ENCODE measurements at regions not wholly inside any gene's neighbourhood (a gene's known extent, or its start where the extent isn't known, plus 50 kb on each side); places are given as distances from the start of the nearest gene placed in this dataset.
A peak's percentile ranks its signal among the peaks of the same experiment; 100 is the strongest.

- TF ChIP-seq, protein P1, sequence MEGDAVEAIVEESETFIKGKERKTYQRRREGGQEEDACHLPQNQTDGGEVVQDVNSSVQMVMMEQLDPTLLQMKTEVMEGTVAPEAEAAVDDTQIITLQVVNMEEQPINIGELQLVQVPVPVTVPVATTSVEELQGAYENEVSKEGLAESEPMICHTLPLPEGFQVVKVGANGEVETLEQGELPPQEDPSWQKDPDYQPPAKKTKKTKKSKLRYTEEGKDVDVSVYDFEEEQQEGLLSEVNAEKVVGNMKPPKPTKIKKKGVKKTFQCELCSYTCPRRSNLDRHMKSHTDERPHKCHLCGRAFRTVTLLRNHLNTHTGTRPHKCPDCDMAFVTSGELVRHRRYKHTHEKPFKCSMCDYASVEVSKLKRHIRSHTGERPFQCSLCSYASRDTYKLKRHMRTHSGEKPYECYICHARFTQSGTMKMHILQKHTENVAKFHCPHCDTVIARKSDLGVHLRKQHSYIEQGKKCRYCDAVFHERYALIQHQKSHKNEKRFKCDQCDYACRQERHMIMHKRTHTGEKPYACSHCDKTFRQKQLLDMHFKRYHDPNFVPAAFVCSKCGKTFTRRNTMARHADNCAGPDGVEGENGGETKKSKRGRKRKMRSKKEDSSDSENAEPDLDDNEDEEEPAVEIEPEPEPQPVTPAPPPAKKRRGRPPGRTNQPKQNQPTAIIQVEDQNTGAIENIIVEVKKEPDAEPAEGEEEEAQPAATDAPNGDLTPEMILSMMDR (IDR thresholded peaks at IDR 0.05; ENCODE audit: low read depth, low read length) = no peak
- no peak for TF ChIP-seq EZH2phosphoT487 (IDR thresholded peaks at IDR 0.05; ENCODE audit: low read depth)
- Histone ChIP-seq H3K4me1 (ENCODE audit: low read length) (peaks cover 38% of the 10 kb centered on the region), H3K36me3 (replicated peaks; ENCODE audit: low read depth, low read length) (no peaks in the 10 kb centered on the region), H3K79me2 (ENCODE audit: low read length) (no peaks in the 10 kb centered on the region), H3K9me3 (ENCODE audit: insufficient read depth, low read length) (no peaks in the 10 kb centered on the region), H3K27me3 (ENCODE audit: low read depth, low read length) (no peaks in the 10 kb centered on the region), H4K20me1 (ENCODE audit: insufficient read depth, low read length) (no peaks in the 10 kb centered on the region), H2AFZ (ENCODE audit: low read depth, low read length) (no peak overlapping the region), H3K27ac (ENCODE audit: low read length) (no peak overlapping the region), H3K4me2 (ENCODE audit: low read length) (no peak overlapping the region), H3K4me3 (ENCODE audit: low read length) (no peak overlapping the region), H3K9ac (ENCODE audit: low read length) (no peak overlapping the region)
These were observed 82.6 kb downstream of the FAM76B start for GRCh38 chr11:95706974-95707387.

- no peaks in the 10 kb centered on the region for H3K79me2 ChIP-seq (ENCODE audit: low read length)
- no peaks in the 10 kb centered on the region for H3K9me3 ChIP-seq (ENCODE audit: insufficient read depth, low read length)
- H2AFZ ChIP-seq (ENCODE audit: low read depth, low read length) = peak overlapping the region; percentile 57; the same call in 1 of the 2 replicates
- peaks cover 32% of the 10 kb centered on the region for H3K4me1 ChIP-seq (ENCODE audit: low read length)
- H4K20me1 ChIP-seq (ENCODE audit: insufficient read depth, low read length) = no peaks in the 10 kb centered on the region
- no peak overlapping the region for H3K4me3 ChIP-seq (ENCODE audit: low read length)
- no peaks in the 10 kb centered on the region for H3K27me3 ChIP-seq (ENCODE audit: low read depth, low read length)
- H3K4me2 ChIP-seq (ENCODE audit: low read length) = peak overlapping the region; percentile 62
- H3K9ac ChIP-seq (ENCODE audit: low read length) = peak overlapping the region; percentile 23; the same call in 1 of the 2 replicates
- H3K27ac ChIP-seq (ENCODE audit: low read length) = no peak overlapping the region
- TF ChIP-seq, protein P1 (IDR thresholded peaks at IDR 0.05; ENCODE audit: low read depth, low read length) = peak; percentile 81
- TF ChIP-seq EZH2phosphoT487 (IDR thresholded peaks at IDR 0.05; ENCODE audit: low read depth) = no peak
- no peaks in the 10 kb centered on the region for H3K36me3 ChIP-seq (replicated peaks; ENCODE audit: low read depth, low read length)
These were observed 84.0 kb downstream of the FAM76B start for GRCh38 chr11:95705485-95706124.

DNA sequence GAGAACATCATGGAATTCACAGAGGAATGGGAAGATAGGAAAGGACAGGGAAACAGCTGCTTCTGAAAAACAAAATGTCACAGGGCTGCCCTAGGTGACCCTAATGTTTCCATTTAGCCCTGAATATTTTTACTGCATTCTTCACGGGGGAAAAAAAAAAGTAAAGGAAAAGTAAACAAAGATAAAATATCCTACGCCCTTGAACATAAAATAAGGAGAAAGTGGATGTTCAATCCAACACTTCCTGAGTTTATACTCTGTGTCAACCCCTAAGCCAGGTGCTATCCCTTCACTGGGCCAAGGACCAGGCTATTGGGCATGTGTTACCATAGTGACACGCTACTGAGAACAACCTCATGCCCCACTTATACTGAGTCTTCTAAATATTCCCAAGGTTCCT lies 84.7 kb downstream of the FAM76B start:
- no peak overlapping the region for H3K9ac ChIP-seq (ENCODE audit: low read length)
- peaks cover 38% of the 10 kb centered on the region for H3K4me1 ChIP-seq (ENCODE audit: low read length)
- H3K4me2 ChIP-seq (ENCODE audit: low read length) = no peak overlapping the region
- no peaks in the 10 kb centered on the region for H3K79me2 ChIP-seq (ENCODE audit: low read length)
- no peaks in the 10 kb centered on the region for H3K9me3 ChIP-seq (ENCODE audit: insufficient read depth, low read length)
- H3K4me3 ChIP-seq (ENCODE audit: low read length) = no peak overlapping the region
- no peaks in the 10 kb centered on the region for H4K20me1 ChIP-seq (ENCODE audit: insufficient read depth, low read length)
- H2AFZ ChIP-seq (ENCODE audit: low read depth, low read length) = no peak overlapping the region
- no peaks in the 10 kb centered on the region for H3K36me3 ChIP-seq (replicated peaks; ENCODE audit: low read depth, low read length)
- TF ChIP-seq, protein P1 (IDR thresholded peaks at IDR 0.05; ENCODE audit: low read depth, low read length) = no peak
- no peak for TF ChIP-seq EZH2phosphoT487 (IDR thresholded peaks at IDR 0.05; ENCODE audit: low read depth)
- H3K27ac ChIP-seq (ENCODE audit: low read length) = no peak overlapping the region
- H3K27me3 ChIP-seq (ENCODE audit: low read depth, low read length) = no peaks in the 10 kb centered on the region

DNA sequence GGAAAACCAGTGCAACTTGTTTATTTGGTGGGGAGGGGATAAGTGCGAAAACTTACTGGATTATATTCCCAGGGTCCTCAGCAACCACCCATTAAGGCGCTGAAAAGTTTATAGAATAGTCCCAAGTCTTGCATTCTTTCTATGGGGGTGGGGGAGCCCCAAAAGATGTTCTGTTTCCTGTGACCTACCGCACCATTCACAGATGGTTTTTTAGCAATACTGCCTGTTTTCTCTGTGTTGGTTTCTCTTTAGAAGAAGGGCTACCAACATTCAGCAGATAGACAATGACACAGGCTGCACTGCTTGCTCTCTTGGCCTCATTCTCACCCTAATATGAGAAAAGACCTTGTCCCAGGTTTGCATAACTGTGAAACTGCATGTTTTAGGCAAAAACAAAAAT lies 86.5 kb downstream of the FAM76B start:
- H2AFZ ChIP-seq (ENCODE audit: low read depth, low read length) = no peak overlapping the region; the same call in 1 of the 2 replicates
- peaks cover 57% of the 10 kb centered on the region for H3K4me1 ChIP-seq (ENCODE audit: low read length)
- no peak overlapping the region for H3K27ac ChIP-seq (ENCODE audit: low read length)
- TF ChIP-seq, protein P1 (IDR thresholded peaks at IDR 0.05; ENCODE audit: low read depth, low read length) = no peak
- no peak for TF ChIP-seq EZH2phosphoT487 (IDR thresholded peaks at IDR 0.05; ENCODE audit: low read depth)
- H3K79me2 ChIP-seq (ENCODE audit: low read length) = no peaks in the 10 kb centered on the region
- H3K36me3 ChIP-seq (replicated peaks; ENCODE audit: low read depth, low read length) = no peaks in the 10 kb centered on the region
- H3K9me3 ChIP-seq (ENCODE audit: insufficient read depth, low read length) = no peaks in the 10 kb centered on the region
- peak overlapping the region; percentile 11 for H3K4me2 ChIP-seq (ENCODE audit: low read length)
- no peaks in the 10 kb centered on the region for H3K27me3 ChIP-seq (ENCODE audit: low read depth, low read length)
- H3K9ac ChIP-seq (ENCODE audit: low read length) = no peak overlapping the region
- no peaks in the 10 kb centered on the region for H4K20me1 ChIP-seq (ENCODE audit: insufficient read depth, low read length)
- no peak overlapping the region for H3K4me3 ChIP-seq (ENCODE audit: low read length)

All from OCI-LY3 (cell line).